K562 (cell line): ENCODE measurements at regions not wholly inside any gene's neighbourhood (a gene's known extent, or its start where the extent isn't known, plus 50 kb on each side); places are given as distances from the start of the nearest gene placed in this dataset.
A peak's percentile ranks its signal among the peaks of the same experiment; 100 is the strongest.

Experiments
- ATAC-seq: fragments of 200-7000 bp; cut with Tn5 transposase; 3 replicates; pipeline ENCODE4 v1.9.1; 2020; ENCODE audit warnings: moderate library complexity
- BruUV-seq: library from RNA; stranded (reverse); fragments of 400-500 nt; replicated peaks from 2 replicates; lab custom pipeline; 2021; lab: Mats Ljungman, UMichigan
- CTCF ChIA-PET: fragments of 300-600 bp; formaldehyde crosslinking; extraction: SDS; loops from one replicate; lab custom pipeline; 2021; ENCODE audit warnings: low intra/inter-chr PET ratio; lab: Yijun Ruan, JAX
- POLR2A ChIA-PET: fragments of 300-600, 350-650 bp; sonication (Branson Sonifier 250); formaldehyde crosslinking; extraction: SDS; loops from one replicate; lab custom pipeline; 2021; ENCODE audit warnings: antibody characterized with exemption, inconsistent platforms; lab: Yijun Ruan, JAX
- DNase-seq, 4 experiments: peaks; one replicate each; pipeline versions ENCODE4 v3.0.0 to v3.0.0-alpha.2; 2011 to 2018; ENCODE audit warnings: low spot score in 3 of 4, mixed read lengths in 3 of 4; ENCODE audit errors: extremely low read depth in 1 of 4
- FAIRE-seq: peaks from 2 replicates; lab custom pipeline; 2011; peaks lifted over from hg19 to GRCh38; lab: Jason Lieb, UNC
- H2AFZ ChIP-seq: 2 replicates; pipeline ENCODE4 v1.6.0; 2011; ENCODE audit warnings: low read depth, low read length, control low read depth, inconsistent platforms
- H3K27ac ChIP-seq: fragments of 200-600 bp; 3 replicates; pipeline ENCODE4 v1.8.0; 2011; ENCODE audit warnings: low read depth, mild to moderate bottlenecking, control low read depth, inconsistent platforms, low read length, moderate library complexity, mixed read lengths; ENCODE audit errors: extremely low read depth
- H3K27me3 ChIP-seq, 2 experiments: fragments of 300-600 bp in 1 of 2; 2 replicates in 1 of 2; 3 replicates in 1 of 2; pipeline versions ENCODE4 v1.6.0 to v1.8.0; 2011; ENCODE audit warnings: inconsistent platforms in 2 of 2, low read length in 2 of 2, mild to moderate bottlenecking in 1 of 2, mixed read lengths in 1 of 2, moderate library complexity in 1 of 2; ENCODE audit not compliant: control insufficient read depth in 2 of 2, insufficient read depth in 2 of 2
- H3K36me3 ChIP-seq: fragments of 300-600 bp; 3 replicates; pipeline ENCODE4 v1.8.0; 2011; ENCODE audit warnings: mild to moderate bottlenecking, low read length, inconsistent platforms; ENCODE audit not compliant: control insufficient read depth, insufficient read depth
- H3K4me1 ChIP-seq, 2 experiments: fragments of 200-600 bp in 1 of 2; replicated peaks in 1 of 2; 2 replicates in 1 of 2; 3 replicates in 1 of 2; pipeline versions ENCODE4 v1.5.1 to v1.8.0; 2011; ENCODE audit warnings: inconsistent platforms in 2 of 2, low read length in 2 of 2, mild to moderate bottlenecking in 1 of 2, mixed read lengths in 1 of 2, moderate library complexity in 1 of 2; ENCODE audit not compliant: control insufficient read depth in 2 of 2, insufficient read depth in 2 of 2
- H3K4me2 ChIP-seq: 2 replicates; pipeline ENCODE4 v1.6.1; 2011; ENCODE audit warnings: low read length, control low read depth, inconsistent platforms, mixed read lengths; ENCODE audit not compliant: insufficient read depth
- H3K4me3 ChIP-seq: fragments of 200-600 bp; sonication (generic), shearing (Covaris generic); 2 replicates; pipeline ENCODE4 v1.5.1; 2016; ENCODE audit warnings: control low read depth, inconsistent platforms
- H3K79me2 ChIP-seq: fragments of 200-600 bp; 3 replicates; pipeline ENCODE4 v1.8.0; 2011; ENCODE audit warnings: low read length, inconsistent platforms; ENCODE audit not compliant: control insufficient read depth, insufficient read depth
- H3K9ac ChIP-seq, 2 experiments: 2 replicates each; pipeline versions ENCODE4 v1.6.0 to v1.6.1; 2011; ENCODE audit warnings: low read depth in 2 of 2, low read length in 2 of 2, control low read depth in 1 of 2, inconsistent platforms in 1 of 2, mild to moderate bottlenecking in 1 of 2, mixed read lengths in 1 of 2; ENCODE audit not compliant: insufficient read depth in 1 of 2
- H3K9me1 ChIP-seq: one replicate; pipeline ENCODE4 v1.6.0; 2011; ENCODE audit warnings: inconsistent platforms, mild to moderate bottlenecking, low read length, moderate library complexity; ENCODE audit not compliant: control insufficient read depth, insufficient read depth
- H3K9me3 ChIP-seq: replicated peaks from 2 replicates; pipeline ENCODE4 v1.5.1; 2011; ENCODE audit warnings: low read depth, low read length, inconsistent platforms; ENCODE audit not compliant: control insufficient read depth, insufficient read depth
- H4K20me1 ChIP-seq: replicated peaks from 2 replicates; pipeline ENCODE4 v1.6.1; 2011; ENCODE audit warnings: low read length, inconsistent platforms, mixed read lengths; ENCODE audit not compliant: control insufficient read depth, insufficient read depth
- AFF1 ChIP-seq, 2 experiments: fragments of 450-650 bp; IDR thresholded peaks; 2 replicates each; pipeline ENCODE4 v1.6.1; 2018; ENCODE audit warnings: mild to moderate bottlenecking in 2 of 2, low read depth in 1 of 2; ENCODE audit not compliant: partially characterized antibody in 2 of 2
- BHLHE40 ChIP-seq: IDR thresholded peaks from 2 replicates; pipeline ENCODE4 v1.6.1; 2011; ENCODE audit warnings: low read length, improper control_type of control experiment
- C11orf30 ChIP-seq: fragments of 450-650 bp; IDR thresholded peaks from 2 replicates; pipeline ENCODE4 v1.6.1; 2016; ENCODE audit warnings: low read depth, mild to moderate bottlenecking
- E2F8 ChIP-seq: fragments of 450-650 bp; IDR thresholded peaks from 2 replicates; pipeline ENCODE4 v1.7.1; 2018; ENCODE audit warnings: mild to moderate bottlenecking, low read depth; ENCODE audit not compliant: partially characterized antibody
- HNRNPUL1 ChIP-seq: fragments of 200-400 bp; formaldehyde crosslinking; IDR thresholded peaks from 2 replicates; pipeline ENCODE4 v1.6.1; 2017; ENCODE audit warnings: low read length
- MAFG ChIP-seq: fragments of 450-650 bp; conservative IDR thresholded peaks from 2 replicates; pipeline ENCODE4 v1.6.1; 2016; ENCODE audit warnings: missing genetic modification characterization, missing compliant biosample characterization
- NFE2 ChIP-seq: IDR thresholded peaks from 2 replicates; pipeline ENCODE4 v1.6.1; 2014; ENCODE audit warnings: antibody characterized with exemption, low read depth
- TCFL5 ChIP-seq: fragments of 250-450 bp; sonication (Bioruptor Pico); conservative IDR thresholded peaks from 2 replicates; pipeline ENCODE4 v1.6.1; 2021; ENCODE audit warnings: mild to moderate bottlenecking, moderate library complexity, matching md5 sums
- U2AF1 ChIP-seq: fragments of 200-400 bp; formaldehyde crosslinking; optimal IDR thresholded peaks from 2 replicates; pipeline ENCODE3; 2017; ENCODE audit warnings: mild to moderate bottlenecking, low read depth, low read length, moderate library complexity
- YY1 ChIP-seq, 3 experiments: IDR thresholded peaks; 2 replicates each; pipeline ENCODE4 v1.6.1; 2011; ENCODE audit warnings: low read length in 2 of 3, mild to moderate bottlenecking in 2 of 3, moderate library complexity in 2 of 3, borderline replicate concordance in 1 of 3, control low read depth in 1 of 3, low read depth in 1 of 3; ENCODE audit not compliant: insufficient read depth in 3 of 3, insufficient replicate concordance in 2 of 3, control insufficient read depth in 1 of 3, insufficient read length in 1 of 3; ENCODE audit errors: extremely low read depth in 1 of 3
- ZNF121 ChIP-seq: sonication (generic); formaldehyde crosslinking; conservative IDR thresholded peaks from 2 replicates; pipeline ENCODE4 v1.8.0; 2022; ENCODE audit warnings: missing genetic modification reagents
- ZNF280A ChIP-seq: fragments of 450-650 bp; IDR thresholded peaks from 2 replicates; pipeline ENCODE4 v1.6.1; 2018; ENCODE audit warnings: mild to moderate bottlenecking, low read depth; ENCODE audit not compliant: partially characterized antibody
- ZNF668 ChIP-seq: fragments of 250-450 bp; sonication (Bioruptor Pico); IDR thresholded peaks from 2 replicates; pipeline ENCODE4 v1.8.0; 2022; ENCODE audit warnings: mild to moderate bottlenecking, inconsistent platforms
- WGBS: fragments of 100-300 bp; shearing (Covaris generic); methylation state at CpG from one replicate; pipeline ENCODE4 v1.1.6; 2016; ENCODE audit warnings: low coverage, mixed read lengths; ENCODE audit not compliant: insufficient coverage; ENCODE audit errors: missing lambda C conversion rate; 5-methylcytosine and 5-hydroxymethylcytosine counted together
- in situ Hi-C: fragments of 300-500 bp; cut with MboI; formaldehyde crosslinking; loops from 4 replicates; pipeline ENCODE4 v1.15.0; 2018; ENCODE audit warnings: inconsistent platforms, mixed read lengths
- intact Hi-C: fragments of 100-400 bp; cut with micrococcal nuclease; formaldehyde crosslinking; loops from 2 replicates; pipeline ENCODE4 v1.14.2; 2022

GRCh38 chr10:47233631-47234030 lies 66.4 kb upstream of the GDF10 start (continued):
- no peak for TF ChIP-seq HNRNPUL1
- no peak for TF ChIP-seq E2F8
- TF ChIP-seq TCFL5: no peak
- no peak for TF ChIP-seq ZNF121 (CRISPR knock-in tag)
- no peak for TF ChIP-seq YY1 (IDR thresholded peaks at IDR 0.05; ENCODE audit: borderline replicate concordance in 1 of 3, control insufficient read depth in 1 of 3, extremely low read depth in 1 of 3, insufficient read depth in 3 of 3, insufficient read length in 1 of 3, insufficient replicate concordance in 2 of 3, low read depth in 1 of 3, low read length in 2 of 3)
- TF ChIP-seq ZNF280A: no peak

- Histone ChIP-seq H3K9me3 (no peaks in the 10 kb centered on the region), H3K4me3 (no peak overlapping the region), H3K9ac (no peak overlapping the region), H3K36me3 (no peaks in the 10 kb centered on the region), H3K4me1 (no peaks in the 10 kb centered on the region), H4K20me1 (no peaks in the 10 kb centered on the region), H3K27me3 (peaks cover 0 to 12% of the 10 kb centered on the region in 2 experiments; a peak in 2 of 5 replicates), H3K9me1 (no peaks in the 10 kb centered on the region), H2AFZ (no peak overlapping the region), H3K4me2 (no peak overlapping the region), H3K27ac (no peak overlapping the region), H3K79me2 (no peaks in the 10 kb centered on the region)
- ChIA-PET POLR2A (no interaction called here), CTCF (no interaction called here)
- no peak for FAIRE-seq
- DNase-seq: no peak
- in situ Hi-C loops (no loop called here), intact Hi-C loops (no loop called here)
- WGBS: 0% methylated on average over 1 of the region's 1 CpG
- BruUV-seq: no TSS peak
- no peak for ATAC-seq
- TF ChIP-seq AFF1 (IDR thresholded peaks at IDR 0.05; ENCODE audit: low read depth in 1 of 2, partially characterized antibody in 2 of 2): no peak
- no peak for TF ChIP-seq U2AF1
- no peak for TF ChIP-seq ZNF668
- 0 out of 2 replicates have a peak, but pooled peaks have one; percentile 3 for TF ChIP-seq NFE2
- TF ChIP-seq BHLHE40: no peak
- TF ChIP-seq C11orf30: 0 out of 2 replicates have a peak, but pooled peaks have one; percentile 25
- 0 out of 2 replicates have a peak, but pooled peaks have one; percentile 34 for TF ChIP-seq MAFG (tag)
Measured at GRCh38 chr10:47235484-47235883, 64.5 kb upstream of the GDF10 start.
